Daoy (cell line): ENCODE measurements at regions not wholly inside any gene's neighbourhood (a gene's known extent, or its start where the extent isn't known, plus 50 kb on each side); places are given as distances from the start of the nearest gene placed in this dataset.

Experiments used
- DNase-seq: peaks from one replicate; pipeline ENCODE4 v3.0.0-alpha.2; 2015; ENCODE audit warnings: low read depth

DNA sequence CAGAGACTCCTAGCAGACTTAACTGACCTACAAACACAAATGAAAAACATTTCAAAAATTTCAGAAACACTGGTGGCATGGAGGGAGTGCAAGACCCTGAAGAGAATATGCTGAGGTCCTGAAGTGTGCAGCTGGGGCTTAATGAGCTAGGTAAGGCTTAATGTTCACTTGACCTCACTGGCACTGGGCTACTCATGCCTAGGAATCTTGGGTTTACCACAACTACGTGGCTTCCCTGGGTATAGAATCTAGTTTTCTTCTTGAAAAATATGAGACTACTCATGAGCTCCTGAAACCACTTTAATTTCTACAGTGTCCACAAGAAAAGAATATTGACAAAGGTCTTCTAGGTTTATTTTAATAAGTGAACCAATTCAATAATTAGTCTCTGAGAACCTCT, 139.8 kb downstream of the HNMT start:
- no peak for DNase-seq

DNA sequence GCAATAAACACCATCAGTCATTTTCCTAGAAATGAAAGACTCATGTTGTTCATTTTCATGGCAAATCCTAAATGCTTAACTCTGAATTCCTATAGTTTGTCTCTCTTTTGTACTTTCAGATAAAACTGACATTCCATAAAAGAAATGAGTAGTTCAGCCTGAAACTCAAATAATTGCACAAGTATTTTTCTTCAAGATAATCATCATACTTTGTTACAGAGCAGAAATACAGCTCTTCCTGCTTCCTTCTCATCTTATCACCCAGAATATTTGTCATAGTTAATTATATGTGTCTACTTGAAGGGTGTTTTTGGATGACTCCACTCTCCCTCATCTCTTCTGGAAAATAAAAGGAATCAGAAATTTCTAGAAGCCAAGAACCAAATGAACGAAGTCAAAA, 141.1 kb downstream of the HNMT start:
- no peak for DNase-seq

DNA sequence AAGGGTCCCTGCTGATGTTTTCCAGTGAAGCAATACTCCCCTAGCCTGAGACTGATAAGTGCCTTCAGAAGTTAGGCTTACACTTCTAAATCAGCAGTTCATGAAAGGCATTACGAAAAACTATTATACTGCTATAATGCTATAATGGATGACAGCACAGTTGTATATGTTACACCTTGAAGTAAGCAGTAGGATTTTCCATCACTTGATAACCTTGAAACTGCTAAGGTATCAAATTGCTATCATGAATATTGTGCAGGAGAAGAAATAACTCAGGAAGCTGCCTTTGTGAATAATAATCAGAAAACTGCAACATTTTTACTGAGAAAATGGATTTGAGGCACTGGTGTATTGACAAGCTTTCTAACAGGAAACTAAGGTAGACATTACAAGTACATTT, 142.3 kb downstream of the HNMT start:
- DNase-seq, result no peak

DNA sequence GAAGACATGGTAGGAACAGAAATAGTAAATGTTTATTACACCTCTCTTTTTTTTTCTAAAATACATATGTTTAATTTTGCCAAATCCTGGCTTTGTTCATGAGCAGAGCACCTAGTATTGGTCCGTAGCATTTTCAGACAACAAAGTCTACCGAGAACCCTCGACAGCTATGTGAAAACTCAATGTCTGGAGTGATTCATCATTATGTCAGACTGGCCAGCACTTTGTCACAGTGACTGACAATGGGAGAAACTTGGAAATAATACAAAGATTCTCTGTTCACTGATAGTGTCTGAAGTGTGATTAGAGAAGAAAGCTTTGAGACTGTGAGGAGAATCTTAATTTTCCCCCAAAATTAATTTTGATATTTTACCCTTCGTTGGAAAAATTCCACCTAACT, 143.0 kb downstream of the HNMT start:
- DNase-seq, result peak; percentile 13

DNA sequence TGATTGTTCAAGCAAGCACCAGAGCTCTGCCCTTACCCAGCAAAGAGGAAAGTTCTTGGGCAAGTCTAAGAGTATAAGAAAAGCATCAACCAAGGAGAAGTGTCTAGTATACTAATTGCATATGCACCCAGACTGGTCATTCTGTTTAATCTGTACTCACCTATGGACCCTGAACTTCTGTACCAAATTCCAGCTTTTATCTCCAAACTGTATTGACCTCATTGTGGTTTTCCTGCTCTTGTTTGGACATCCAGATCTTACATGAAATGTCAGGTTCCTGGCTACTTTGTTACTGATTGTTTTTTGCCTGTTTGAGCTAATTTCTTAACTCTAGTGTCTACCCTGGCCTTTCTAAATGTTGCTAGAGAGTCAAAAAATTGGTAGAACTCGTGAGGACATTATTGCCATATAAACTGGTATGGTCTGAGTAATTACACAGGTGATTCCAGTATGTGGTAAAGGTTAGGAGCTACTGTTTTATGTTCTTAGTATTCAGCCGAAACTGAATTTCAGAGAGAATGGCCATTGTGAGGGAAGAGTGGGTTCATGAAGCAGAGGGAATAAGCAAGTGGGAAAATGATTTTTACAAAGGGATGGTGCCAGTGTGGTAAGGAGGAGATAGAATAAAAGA, 146.3 kb downstream of the HNMT start:
- no peak for DNase-seq

DNA sequence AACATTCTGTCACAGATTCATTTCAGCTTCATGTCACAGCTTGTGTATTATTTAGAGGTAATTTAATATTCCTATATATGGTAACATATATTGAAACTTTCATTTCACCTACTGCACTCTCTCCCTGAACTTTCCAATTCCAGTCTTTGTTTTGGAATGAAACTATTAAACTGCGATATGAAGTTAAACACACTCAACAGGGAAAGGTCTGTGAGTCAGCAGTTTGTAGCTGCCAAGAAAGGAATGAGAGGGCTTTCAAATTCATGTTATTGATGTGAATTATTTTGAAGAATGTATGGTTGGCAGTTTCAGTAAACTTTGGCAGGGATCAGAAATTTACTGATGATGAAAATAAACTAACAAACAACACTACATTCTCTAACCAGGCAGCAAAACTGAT, 148.3 kb downstream of the HNMT start:
- DNase-seq, result no peak

DNA sequence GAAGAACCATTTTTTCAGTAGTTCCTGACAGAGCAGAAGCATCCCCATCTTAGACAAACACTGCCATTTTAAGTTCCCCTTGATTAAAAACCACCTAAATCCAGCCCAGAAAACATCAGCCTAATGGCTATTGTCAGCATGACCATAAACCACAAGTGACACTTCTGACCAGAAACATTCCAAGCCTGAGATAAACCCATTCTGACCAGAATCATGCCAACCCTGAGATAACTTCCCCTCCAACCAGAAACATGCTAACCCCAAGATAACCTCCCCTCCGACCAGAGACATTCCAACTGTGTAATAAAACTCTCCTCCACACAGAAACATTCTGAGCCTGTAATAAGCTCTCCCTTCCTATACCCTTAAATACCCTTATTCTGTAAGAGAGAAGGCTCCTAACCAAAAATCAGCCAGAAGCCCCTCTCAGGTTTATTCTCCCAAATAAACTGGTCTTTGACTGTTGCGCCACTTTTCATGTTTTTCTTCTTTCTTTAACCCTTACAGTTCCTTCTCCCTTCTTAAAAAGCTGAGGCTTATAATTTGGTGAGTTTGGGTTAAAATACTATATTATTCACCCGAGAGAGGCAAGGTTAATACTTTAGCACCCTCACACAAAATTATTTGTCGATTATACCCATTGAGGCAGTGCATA, 149.7 kb downstream of the HNMT start:
- DNase-seq, result no peak

DNA sequence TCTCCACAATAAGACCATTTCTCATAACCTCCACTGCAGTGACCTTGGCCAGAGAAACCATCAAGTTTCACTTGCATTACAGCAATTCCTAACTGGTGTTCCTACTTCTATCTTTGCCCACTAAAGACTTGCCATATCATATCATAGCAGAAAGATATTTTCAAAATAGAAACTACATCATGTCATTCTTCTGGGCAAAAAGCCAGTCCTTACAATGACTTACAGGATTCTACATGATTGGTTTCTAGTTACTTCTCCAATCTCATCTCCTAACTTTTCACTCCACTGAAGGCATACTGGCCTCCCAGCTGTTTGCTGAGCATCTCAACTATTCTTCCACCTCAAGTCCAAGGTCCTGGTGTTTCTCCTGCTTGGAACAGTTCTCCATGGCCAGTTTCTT, 151.4 kb downstream of the HNMT start:
- no peak for DNase-seq

DNA sequence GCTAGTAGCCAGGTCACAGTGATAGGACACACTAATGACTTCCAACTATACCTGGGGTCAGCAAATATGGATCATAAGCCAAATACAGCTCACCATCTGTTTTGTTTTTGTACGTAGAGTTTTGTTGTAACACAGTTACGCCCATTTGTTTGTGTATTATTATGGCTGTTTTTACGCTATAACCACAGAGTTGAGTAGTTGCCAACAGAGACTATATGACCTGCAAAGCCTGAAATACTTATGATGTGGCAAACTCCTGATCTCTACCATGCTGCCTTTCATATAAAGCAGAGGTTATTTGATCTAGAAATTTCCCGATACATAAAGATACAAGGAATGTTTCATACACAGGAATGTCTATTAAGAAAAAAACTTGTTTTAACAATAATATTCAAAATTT, 152.2 kb downstream of the HNMT start:
- no peak for DNase-seq

DNA sequence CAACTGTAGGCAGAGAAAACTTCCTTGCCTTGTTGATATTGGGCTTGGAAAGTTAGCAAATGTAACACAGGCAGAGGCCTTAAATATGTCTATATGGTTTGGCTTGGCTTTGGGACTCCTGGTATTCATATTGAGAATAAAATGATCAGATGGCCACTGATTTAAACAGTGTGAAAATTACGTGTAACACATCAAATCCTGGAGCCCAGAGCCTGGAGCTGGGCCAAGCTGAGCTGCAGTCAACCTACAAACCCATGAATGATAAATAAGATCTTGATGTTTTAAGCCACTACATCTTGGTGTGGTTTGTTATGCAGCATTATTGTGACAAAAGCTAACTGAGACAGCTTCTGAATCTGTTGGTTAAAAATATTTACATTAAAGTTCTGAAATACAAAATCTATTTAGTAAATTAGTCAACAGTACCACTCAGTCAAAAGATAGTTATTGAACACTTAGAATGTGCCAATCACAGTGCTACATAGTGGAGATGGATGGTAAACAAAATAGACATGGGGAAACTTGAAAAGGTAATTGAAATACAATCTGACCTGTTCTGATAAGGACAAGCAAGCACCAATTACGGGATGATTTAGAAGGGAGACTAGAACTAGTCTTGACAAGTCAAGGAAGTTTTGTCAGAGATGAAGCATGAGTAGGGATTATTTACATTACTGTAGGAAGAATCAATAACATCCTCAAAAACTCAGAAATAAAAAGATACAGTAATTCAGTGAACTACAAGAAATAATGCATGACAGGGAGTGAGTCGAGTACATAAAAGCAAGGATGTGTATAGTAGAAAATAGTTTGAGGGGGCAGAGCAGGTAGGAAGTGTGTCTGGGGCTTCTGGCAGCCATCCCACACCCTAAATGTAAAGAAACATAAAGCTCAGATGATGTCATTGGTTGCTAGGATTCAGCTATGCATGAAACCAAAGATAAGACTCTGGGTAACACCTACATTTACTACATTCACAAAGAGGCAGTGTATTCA, 157.7 kb downstream of the HNMT start:
- DNase-seq, result peak; percentile 54

DNA sequence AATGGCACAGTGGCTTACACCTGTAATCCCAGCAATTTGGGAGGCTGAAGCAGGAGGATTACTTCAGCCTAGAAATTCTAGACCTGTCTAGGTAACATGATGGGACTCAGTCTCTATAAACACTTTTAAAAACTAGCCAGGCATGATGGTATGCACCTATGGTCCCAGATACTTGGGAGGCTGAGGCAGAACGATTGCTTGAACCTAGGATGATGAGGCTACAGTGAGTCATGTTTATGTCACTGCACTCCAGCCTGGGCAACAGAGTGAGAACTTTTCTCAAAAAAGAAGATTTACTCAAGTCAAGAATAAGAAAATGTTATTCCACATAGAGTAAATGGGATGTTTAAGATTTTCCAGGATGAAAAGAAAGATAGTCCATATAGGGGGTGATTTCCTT, 158.6 kb downstream of the HNMT start:
- DNase-seq, result peak; percentile 32

DNA sequence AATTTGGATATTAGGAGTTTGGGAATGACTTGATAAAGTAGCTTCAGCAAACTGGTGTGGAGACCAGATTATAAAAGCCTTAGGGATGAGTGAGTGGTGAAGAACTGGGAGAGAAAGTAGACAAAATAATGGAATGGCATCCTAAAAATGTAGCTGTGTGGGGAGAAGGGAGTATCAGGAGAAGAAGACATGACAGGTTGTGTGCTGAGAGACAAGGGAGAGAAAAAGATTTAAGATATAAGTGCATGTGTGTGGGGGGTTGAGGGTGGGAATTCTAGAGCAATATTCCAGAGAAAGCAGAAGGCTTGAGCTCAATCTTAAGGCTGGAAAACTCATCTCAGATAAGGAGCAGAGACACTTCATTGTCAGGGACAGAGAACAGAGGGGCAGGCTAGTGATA, 159.5 kb downstream of the HNMT start:
- no peak for DNase-seq

DNA sequence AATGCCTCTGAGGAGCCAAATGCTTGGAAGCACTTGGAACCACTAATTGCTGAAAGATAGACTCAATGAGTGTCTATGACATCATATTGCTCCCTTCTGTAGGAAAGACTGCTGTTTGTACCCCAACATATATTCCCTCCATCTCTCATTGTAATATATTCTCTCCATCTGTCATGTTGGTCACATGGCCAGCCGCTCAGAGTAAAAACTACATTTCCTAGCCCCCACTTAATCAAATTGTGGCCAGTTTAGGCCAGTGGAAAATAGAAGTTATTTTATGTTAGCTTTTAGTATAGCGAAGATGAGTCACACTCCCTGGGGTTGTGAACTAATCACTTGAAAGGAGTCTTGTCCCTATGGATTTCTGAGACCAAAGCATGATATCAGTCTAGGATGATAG, 160.2 kb downstream of the HNMT start:
- DNase-seq, result no peak

DNA sequence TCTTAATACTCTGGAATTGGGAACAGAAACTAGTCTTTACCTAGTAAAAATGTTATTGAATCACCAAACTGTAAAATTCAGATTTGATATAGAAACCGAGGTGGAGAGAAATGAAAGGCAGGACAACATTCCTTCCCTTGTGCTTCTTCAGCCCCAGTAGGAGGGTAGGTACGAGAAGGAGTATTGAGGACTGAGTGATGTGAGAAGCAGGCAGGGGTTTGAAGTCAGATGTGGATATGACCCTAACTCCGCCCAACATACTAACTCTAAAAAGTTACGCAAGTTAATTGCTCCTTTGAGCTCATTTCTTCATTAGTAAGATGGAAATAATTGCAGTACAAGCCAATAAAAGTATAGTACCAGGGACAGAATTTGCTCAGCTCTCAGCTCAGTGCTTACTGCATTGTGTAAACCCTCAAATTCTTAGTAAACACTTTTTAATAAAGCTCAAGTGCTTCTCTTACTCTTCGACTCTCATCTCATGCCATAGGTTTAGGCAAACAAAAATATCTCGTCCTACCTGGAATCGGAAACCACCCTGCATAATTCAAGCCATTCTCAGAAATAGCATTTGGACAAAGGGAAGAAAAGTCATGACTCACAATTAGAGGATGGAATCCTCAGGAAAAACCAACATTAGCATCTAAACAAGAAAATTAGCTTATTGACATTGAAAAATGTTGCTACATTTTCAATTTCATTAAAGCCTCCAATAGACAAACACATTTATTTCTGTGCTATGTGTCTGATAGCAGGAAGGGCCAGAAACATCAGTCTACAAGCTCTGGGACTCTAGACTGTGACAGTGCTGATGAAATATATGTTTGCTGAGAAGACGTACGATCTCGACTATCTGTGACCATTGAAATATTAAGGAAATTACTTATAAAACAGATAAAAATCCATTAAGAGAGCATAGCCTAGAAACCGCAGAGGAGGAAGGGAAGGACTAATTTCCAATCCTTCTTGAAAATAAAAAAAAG, 161.3 kb downstream of the HNMT start:
- DNase-seq, result no peak

DNA sequence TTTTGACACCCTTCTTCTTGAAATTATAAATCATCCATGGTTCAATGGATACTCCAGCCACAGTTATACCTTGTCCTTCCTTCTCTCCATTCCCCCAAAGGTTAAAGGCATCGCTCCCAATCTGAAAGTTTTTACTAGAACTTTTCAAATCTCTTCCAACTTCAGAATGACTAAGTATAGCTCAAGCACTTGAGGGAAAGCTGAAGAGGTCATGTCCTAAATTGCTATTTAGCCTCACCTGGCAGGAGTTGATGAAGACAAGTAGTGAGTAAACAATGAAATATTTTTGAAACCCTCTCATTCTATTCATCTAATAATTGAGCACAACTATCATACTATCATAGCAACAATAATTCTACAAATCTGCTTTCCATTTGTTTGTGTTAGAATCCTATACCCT, 167.8 kb downstream of the HNMT start:
- DNase-seq, result no peak

DNA sequence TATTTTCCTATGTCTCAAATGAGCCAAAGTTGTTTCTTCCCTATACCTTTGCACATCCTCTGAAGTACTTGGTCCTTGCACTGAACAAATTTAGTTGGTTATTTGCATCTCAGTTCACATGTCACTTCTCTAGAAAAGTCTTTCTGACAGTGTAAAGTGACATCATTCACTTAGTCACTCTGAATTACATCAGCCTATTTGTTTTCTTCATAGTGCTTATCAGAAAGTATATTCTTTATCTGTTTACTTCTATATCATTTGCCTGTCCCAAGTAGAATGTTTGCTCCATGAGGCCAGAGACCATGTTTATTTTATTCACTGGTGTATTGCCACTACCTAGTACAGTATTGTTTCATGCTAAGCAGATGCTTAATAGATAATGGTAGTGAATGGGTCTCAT, 173.7 kb downstream of the HNMT start:
- DNase-seq, result no peak

DNA sequence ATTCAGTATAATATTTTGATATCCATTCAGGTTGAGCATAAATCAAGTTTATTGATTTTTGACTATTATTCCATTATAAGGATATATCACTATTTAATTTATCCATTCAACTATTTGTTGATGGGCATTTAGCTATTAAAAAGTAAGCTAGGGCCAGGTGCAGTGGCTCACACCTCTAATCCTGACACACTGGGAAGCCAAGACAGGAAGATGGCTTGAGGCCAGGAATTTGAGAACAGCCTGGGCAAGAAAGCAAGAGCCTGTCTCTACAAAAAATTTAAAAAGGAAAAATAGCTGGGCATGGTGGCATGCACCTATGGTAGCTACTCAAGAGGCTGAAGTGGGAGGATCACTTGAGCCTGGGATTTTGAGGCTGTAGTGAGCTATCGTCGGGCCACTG, 183.5 kb downstream of the HNMT start:
- no peak for DNase-seq

DNA sequence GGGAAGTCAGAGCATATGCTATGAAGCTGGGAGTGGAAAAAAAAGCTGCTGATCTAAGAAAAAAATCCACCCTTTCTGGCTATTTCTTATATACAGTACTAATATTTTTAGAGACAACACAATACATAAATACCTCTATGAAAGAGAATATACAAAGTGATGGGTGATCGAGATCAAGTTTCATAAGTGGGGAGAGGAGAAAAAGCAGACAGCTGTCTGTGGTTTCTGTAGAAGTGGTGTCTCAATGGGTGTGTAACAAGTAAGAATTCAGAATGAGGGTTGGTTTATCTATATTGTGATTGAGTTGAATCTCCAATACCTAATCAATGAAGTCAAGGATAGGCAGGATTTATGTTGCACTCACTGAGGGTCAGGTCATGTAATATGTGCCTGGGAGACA, 191.0 kb downstream of the HNMT start:
- no peak for DNase-seq

DNA sequence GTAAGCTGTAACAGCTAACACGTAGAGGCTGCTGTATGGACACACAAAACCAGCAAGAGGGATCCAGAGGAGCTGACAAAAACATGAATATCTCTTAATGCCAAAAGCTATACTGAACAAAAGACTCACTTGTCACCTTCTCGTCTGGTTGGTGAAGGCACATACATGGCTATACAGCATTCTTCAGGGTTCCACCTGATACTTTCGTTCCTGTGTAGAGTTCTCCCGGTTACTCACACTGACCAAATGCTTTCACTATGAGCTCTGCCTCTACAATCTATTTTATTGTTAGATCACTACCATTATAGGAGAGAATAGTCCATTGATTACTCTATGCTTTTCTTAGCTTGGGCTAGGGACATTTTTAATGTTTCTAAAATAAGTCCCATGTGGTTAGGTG, 193.1 kb downstream of the HNMT start:
- no peak for DNase-seq

DNA sequence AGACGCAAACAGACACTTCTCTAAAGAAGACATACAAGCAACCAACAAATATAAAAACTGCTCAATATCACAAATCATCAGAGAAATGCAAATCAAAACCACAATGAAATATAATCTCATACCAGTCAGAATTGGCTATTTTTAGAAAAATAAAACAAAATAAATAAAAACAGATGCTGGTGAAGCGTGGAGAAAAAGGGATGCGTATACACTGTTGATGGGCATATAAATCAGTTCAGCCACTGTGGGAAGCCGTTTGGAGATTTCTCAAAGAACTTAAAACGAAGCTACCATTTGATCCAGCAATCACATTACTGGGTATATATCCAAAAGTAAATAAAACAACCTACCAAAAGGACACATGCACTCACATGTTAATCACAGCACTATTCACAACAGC, 206.2 kb downstream of the HNMT start:
- DNase-seq, result no peak

DNA sequence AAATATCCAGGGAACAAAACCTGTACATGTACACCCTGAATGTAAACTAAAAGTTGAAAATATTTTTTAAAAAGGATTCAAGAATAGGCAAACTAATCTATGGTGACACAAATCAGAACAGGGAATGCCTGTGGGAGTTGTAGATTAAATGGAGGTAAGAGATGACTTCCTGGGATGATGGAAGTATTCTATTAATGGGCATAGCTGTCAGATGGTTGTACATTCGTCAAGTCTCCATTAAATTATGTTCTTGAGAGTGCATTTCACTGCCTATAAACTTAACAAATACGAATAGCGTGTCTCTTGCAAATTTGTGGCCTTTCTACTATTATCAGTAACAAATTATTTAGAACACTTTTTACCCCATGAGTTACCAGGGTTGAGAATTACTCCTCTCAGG, 207.0 kb downstream of the HNMT start:
- no peak for DNase-seq

DNA sequence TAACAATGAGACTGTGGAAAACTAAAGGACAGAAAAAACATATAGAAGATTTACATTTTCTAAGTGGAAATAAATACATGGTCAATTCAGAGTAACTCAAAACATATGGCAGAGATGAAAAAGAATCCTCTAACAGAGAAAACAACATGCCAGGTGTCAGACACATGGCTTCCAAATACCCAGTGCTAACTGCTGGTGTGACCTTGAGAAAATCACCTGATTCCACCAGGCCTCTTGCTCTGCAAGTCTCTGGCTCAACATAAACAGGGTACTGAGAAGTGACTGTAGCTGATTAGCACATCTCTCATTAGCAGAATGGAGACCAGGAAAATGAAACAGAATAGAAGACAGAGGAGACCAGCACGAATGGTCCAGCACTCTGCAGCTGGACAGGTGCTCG, 210.8 kb downstream of the HNMT start:
- no peak for DNase-seq
